MM.1S (cell line): ENCODE measurements at regions not wholly inside any gene's neighbourhood (a gene's known extent, or its start where the extent isn't known, plus 50 kb on each side); places are given as distances from the start of the nearest gene placed in this dataset.

ENCODE experiments used
- DNase-seq: peaks from one replicate; pipeline ENCODE4 v3.0.0-alpha.2; 2015
- H2AFZ ChIP-seq: fragments of 300-600 bp; sonication (generic); 2 replicates; pipeline ENCODE4 v1.6.0; 2016; ENCODE audit warnings: antibody characterized with exemption, low read length
- H3F3A ChIP-seq: fragments of 300-600 bp; sonication (generic); 2 replicates; pipeline ENCODE4 v1.6.1; 2016; ENCODE audit warnings: mild to moderate bottlenecking, antibody characterized with exemption, low read length, moderate library complexity, mixed read lengths; ENCODE audit not compliant: insufficient read depth
- H3K27ac ChIP-seq: fragments of 300-600 bp; sonication (generic); 2 replicates; pipeline ENCODE4 v1.5.1; 2016; ENCODE audit warnings: mild to moderate bottlenecking, low read length
- H3K27me3 ChIP-seq: fragments of 300-600 bp; sonication (generic); replicated peaks from 2 replicates; pipeline ENCODE4 v1.6.0; 2016; ENCODE audit warnings: low read length; ENCODE audit not compliant: insufficient read depth
- H3K36me3 ChIP-seq: fragments of 300-600 bp; sonication (generic); replicated peaks from 2 replicates; pipeline ENCODE4 v1.6.1; 2016; ENCODE audit warnings: mild to moderate bottlenecking, low read length, mixed read lengths; ENCODE audit not compliant: insufficient read depth
- H3K4me1 ChIP-seq: fragments of 300-600 bp; sonication (generic); 2 replicates; pipeline ENCODE4 v1.6.1; 2016; ENCODE audit warnings: low read length, mixed read lengths
- H3K4me2 ChIP-seq: fragments of 300-600 bp; sonication (generic); 2 replicates; pipeline ENCODE4 v1.6.0; 2016; ENCODE audit warnings: low read depth, low read length
- H3K4me3 ChIP-seq: fragments of 300-600 bp; sonication (generic); 2 replicates; pipeline ENCODE4 v1.5.1; 2016; ENCODE audit warnings: low read length, mixed read lengths
- H3K79me2 ChIP-seq: fragments of 300-600 bp; sonication (generic); 2 replicates; pipeline ENCODE4 v1.6.1; 2016; ENCODE audit warnings: mixed run types, low read length, mixed read lengths
- H3K9ac ChIP-seq: fragments of 300-600 bp; sonication (generic); 2 replicates; pipeline ENCODE4 v1.6.1; 2016; ENCODE audit warnings: low read length, mixed read lengths
- H3K9me2 ChIP-seq: fragments of 300-600 bp; sonication (generic); replicated peaks from 2 replicates; pipeline ENCODE4 v1.6.1; 2016; ENCODE audit warnings: mild to moderate bottlenecking, low read length, mixed read lengths; ENCODE audit not compliant: insufficient read depth
- H3K9me3 ChIP-seq: fragments of 300-600 bp; sonication (generic); replicated peaks from 2 replicates; pipeline ENCODE4 v1.6.1; 2016; ENCODE audit warnings: mild to moderate bottlenecking, low read length, mixed read lengths; ENCODE audit not compliant: insufficient read depth
- H4K20me1 ChIP-seq: fragments of 300-600 bp; sonication (generic); 2 replicates; pipeline ENCODE4 v1.6.1; 2016; ENCODE audit warnings: mild to moderate bottlenecking, low read length, moderate library complexity, mixed read lengths; ENCODE audit not compliant: insufficient read depth
- CTCF ChIP-seq: fragments of 300-600 bp; sonication (generic); IDR thresholded peaks from 2 replicates; pipeline ENCODE4 v1.5.1; 2016; ENCODE audit warnings: antibody characterized with exemption, low read length, mixed read lengths
- EZH2 ChIP-seq: fragments of 300-600 bp; sonication (generic); optimal IDR thresholded peaks from 2 replicates; pipeline ENCODE3; 2017; ENCODE audit warnings: low read depth, mild to moderate bottlenecking, antibody characterized with exemption, low read length, mixed read lengths
- EZH2phosphoT487 ChIP-seq: fragments of 300-600 bp; sonication (generic); IDR thresholded peaks from 2 replicates; pipeline ENCODE4 v1.6.1; 2018; ENCODE audit warnings: antibody characterized with exemption, low read length

- Histone ChIP-seq H2AFZ (no peak overlapping the region), H4K20me1 (no peaks in the 10 kb centered on the region), H3K9me2 (no peaks in the 10 kb centered on the region), H3K27me3 (no peaks in the 10 kb centered on the region), H3K4me2 (no peak overlapping the region), H3K4me1 (no peaks in the 10 kb centered on the region), H3K9me3 (no peaks in the 10 kb centered on the region), H3K79me2 (no peaks in the 10 kb centered on the region), H3K36me3 (no peaks in the 10 kb centered on the region), H3K9ac (no peak overlapping the region), H3K27ac (no peak overlapping the region), H3F3A (no peaks in the 10 kb centered on the region), H3K4me3 (no peak overlapping the region)
- TF ChIP-seq EZH2 (no peak), EZH2phosphoT487 (no peak), CTCF (no peak)
- no peak for DNase-seq
These were observed 500.9 kb upstream of the FAT1 start for GRCh38 chr4:187224560-187224959.

GRCh38 chr4:187227907-187228704 is 504.4 kb upstream of the FAT1 start:
- Histone ChIP-seq H3K4me1 (no peaks in the 10 kb centered on the region), H4K20me1 (no peaks in the 10 kb centered on the region), H3K27me3 (no peaks in the 10 kb centered on the region), H3K9me3 (no peaks in the 10 kb centered on the region), H3K9ac (no peak overlapping the region), H3K4me3 (no peak overlapping the region), H3K9me2 (no peaks in the 10 kb centered on the region), H2AFZ (no peak overlapping the region), H3K4me2 (no peak overlapping the region), H3K79me2 (no peaks in the 10 kb centered on the region), H3K36me3 (no peaks in the 10 kb centered on the region), H3F3A (no peaks in the 10 kb centered on the region), H3K27ac (no peak overlapping the region)
- DNase-seq, result no peak
- no peak for TF ChIP-seq EZH2
- no peak for TF ChIP-seq EZH2phosphoT487
- TF ChIP-seq CTCF, result no peak

- Histone ChIP-seq H3K27ac (no peak overlapping the region), H3K4me1 (no peaks in the 10 kb centered on the region), H3K9me2 (no peaks in the 10 kb centered on the region), H2AFZ (no peak overlapping the region), H3K4me2 (no peak overlapping the region), H3K9ac (no peak overlapping the region), H3K36me3 (no peaks in the 10 kb centered on the region), H3K9me3 (no peaks in the 10 kb centered on the region), H3K4me3 (no peak overlapping the region), H3K79me2 (no peaks in the 10 kb centered on the region), H3F3A (no peaks in the 10 kb centered on the region), H4K20me1 (no peaks in the 10 kb centered on the region), H3K27me3 (no peaks in the 10 kb centered on the region)
- TF ChIP-seq CTCF (no peak), EZH2phosphoT487 (no peak), EZH2 (no peak)
- no peak for DNase-seq
These were observed 508.5 kb upstream of the FAT1 start for GRCh38 chr4:187232196-187232595.
